ENCODE measurements at regions not wholly inside any gene's neighbourhood (a gene's known extent, or its start where the extent isn't known, plus 50 kb on each side); places are given as distances from the start of the nearest gene placed in this dataset.

GRCh38 chr6:27761391-27761790, 150.8 kb downstream of the OR2B2 start:
- DNase-seq (ENCODE audit: low spot score) (no peak), ATAC-seq (ENCODE audit: insufficient number of reproducible peaks, low FRiP score, low read depth) (no peak)
- H3K9me3 ChIP-seq = no peaks in the 10 kb centered on the region
- H3K27me3 ChIP-seq (replicated peaks; ENCODE audit: insufficient read depth) = no peaks in the 10 kb centered on the region
- no peaks in the 10 kb centered on the region for H3K36me3 ChIP-seq
- no peak overlapping the region for H3K27ac ChIP-seq
- no peak overlapping the region for H3K4me3 ChIP-seq
- no peak for TF ChIP-seq CTCF (IDR thresholded peaks at IDR 0.05)
- no peaks in the 10 kb centered on the region for H3K4me1 ChIP-seq (ENCODE audit: control insufficient read depth in 1 of 2, low read depth in 2 of 2)

GRCh38 chr6:27760464-27760863, 151.7 kb downstream of the OR2B2 start:
- no peaks in the 10 kb centered on the region for H3K27me3 ChIP-seq (replicated peaks; ENCODE audit: insufficient read depth)
- DNase-seq (ENCODE audit: low spot score) (no peak), ATAC-seq (ENCODE audit: insufficient number of reproducible peaks, low FRiP score, low read depth) (no peak)
- H3K9me3 ChIP-seq = no peaks in the 10 kb centered on the region
- H3K4me3 ChIP-seq = no peak overlapping the region
- no peak for TF ChIP-seq CTCF (IDR thresholded peaks at IDR 0.05)
- no peaks in the 10 kb centered on the region for H3K4me1 ChIP-seq (ENCODE audit: control insufficient read depth in 1 of 2, low read depth in 2 of 2)
- no peak overlapping the region for H3K27ac ChIP-seq
- no peaks in the 10 kb centered on the region for H3K36me3 ChIP-seq

- no peak overlapping the region for H3K4me3 ChIP-seq
- no peak for TF ChIP-seq CTCF (IDR thresholded peaks at IDR 0.05)
- H3K27me3 ChIP-seq (replicated peaks; ENCODE audit: insufficient read depth) = no peaks in the 10 kb centered on the region
- DNase-seq (ENCODE audit: low spot score) (no peak), ATAC-seq (ENCODE audit: insufficient number of reproducible peaks, low FRiP score, low read depth) (no peak)
- no peaks in the 10 kb centered on the region for H3K4me1 ChIP-seq (ENCODE audit: control insufficient read depth in 1 of 2, low read depth in 2 of 2)
- H3K9me3 ChIP-seq = no peaks in the 10 kb centered on the region
- H3K27ac ChIP-seq = no peak overlapping the region
- no peaks in the 10 kb centered on the region for H3K36me3 ChIP-seq
Observed at GRCh38 chr6:27759930-27760329, 152.3 kb downstream of the OR2B2 start.

- no peaks in the 10 kb centered on the region for H3K27me3 ChIP-seq (replicated peaks; ENCODE audit: insufficient read depth)
- ATAC-seq (ENCODE audit: insufficient number of reproducible peaks, low FRiP score, low read depth) (no peak), DNase-seq (ENCODE audit: low spot score) (no peak)
- H3K27ac ChIP-seq = no peak overlapping the region
- H3K4me1 ChIP-seq (ENCODE audit: control insufficient read depth in 1 of 2, low read depth in 2 of 2) = peaks cover 4 to 7% of the 10 kb centered on the region in 2 donors
- H3K9me3 ChIP-seq = no peaks in the 10 kb centered on the region
- no peak overlapping the region for H3K4me3 ChIP-seq
- no peak for TF ChIP-seq CTCF (IDR thresholded peaks at IDR 0.05)
- no peaks in the 10 kb centered on the region for H3K36me3 ChIP-seq
Observed at GRCh38 chr6:27758491-27758890, 153.7 kb downstream of the OR2B2 start.

- ATAC-seq (ENCODE audit: insufficient number of reproducible peaks, low FRiP score, low read depth) (no peak), DNase-seq (ENCODE audit: low spot score) (no peak)
- no peak for TF ChIP-seq CTCF (IDR thresholded peaks at IDR 0.05)
- Histone ChIP-seq H3K36me3 (no peaks in the 10 kb centered on the region), H3K27me3 (replicated peaks; ENCODE audit: insufficient read depth) (no peaks in the 10 kb centered on the region), H3K4me3 (peak overlapping the region; percentile 42), H3K9me3 (no peaks in the 10 kb centered on the region), H3K4me1 (ENCODE audit: control insufficient read depth in 1 of 2, low read depth in 2 of 2) (peaks cover 4 to 7% of the 10 kb centered on the region in 2 donors), H3K27ac (no peak overlapping the region)
Observed at GRCh38 chr6:27757307-27757706, 154.9 kb downstream of the OR2B2 start.
